Right cardiac atrium (tissue), 5 donors: ENCODE measurements at regions not wholly inside any gene's neighbourhood (a gene's known extent, or its start where the extent isn't known, plus 50 kb on each side); places are given as distances from the start of the nearest gene placed in this dataset.
A peak's percentile ranks its signal among the peaks of the same experiment; 100 is the strongest.

Source experiments
- ATAC-seq, 2 donors: fragments of 200-7000 bp; cut with Tn5 transposase; one replicate each; pipeline versions ENCODE4 v1.8.0 to v1.9.1; 2020; ENCODE audit warnings: moderate library complexity in 2 of 2, mild to moderate bottlenecking in 1 of 2
- DNase-seq, 3 donors: peaks; one replicate each; pipeline ENCODE4 v3.0.0-alpha.2; 2020
- H3K27ac ChIP-seq: one replicate; pipeline ENCODE4 v1.5.1; 2013; ENCODE audit warnings: mild to moderate bottlenecking, low read length, control low read depth, moderate library complexity
- H3K27me3 ChIP-seq: one replicate; pipeline ENCODE4 v1.6.1; 2013; ENCODE audit not compliant: control insufficient read depth, insufficient read depth
- H3K4me1 ChIP-seq: one replicate; pipeline ENCODE4 v1.6.1; 2013; ENCODE audit warnings: low read length; ENCODE audit not compliant: control insufficient read depth, insufficient read depth
- H3K4me3 ChIP-seq: one replicate; pipeline ENCODE4 v1.5.1; 2013; ENCODE audit warnings: low read length, control low read depth
- H3K9me3 ChIP-seq: one replicate; pipeline ENCODE4 v1.6.1; 2013; ENCODE audit warnings: low read length; ENCODE audit not compliant: control insufficient read depth
- WGBS: extraction: QIAGEN DNeasy Blood & Tissue Kit; methylation state at CpG from one replicate; pipeline ENCODE4 v1.1.7; 2013; 5-methylcytosine and 5-hydroxymethylcytosine counted together
- intact Hi-C, 4 donors: fragments of 100-400 bp; cut with DNase I; formaldehyde crosslinking; loops; one replicate each; pipeline versions ENCODE4 v1.11.0 to v1.14.0; 2022 to 2023
- donor health status: healthy with polysubstance abuse.
- donor health status: DM: no; HTN: yes; CAD: no.
- donor health status: DM: no; HTN: no; CAD: no.
- donor health status: DM: no; HTN: yes; CAD: no; lungs with severe emphysema.
- donor health status: DM: yes; HTN: yes; CAD: no.

DNA sequence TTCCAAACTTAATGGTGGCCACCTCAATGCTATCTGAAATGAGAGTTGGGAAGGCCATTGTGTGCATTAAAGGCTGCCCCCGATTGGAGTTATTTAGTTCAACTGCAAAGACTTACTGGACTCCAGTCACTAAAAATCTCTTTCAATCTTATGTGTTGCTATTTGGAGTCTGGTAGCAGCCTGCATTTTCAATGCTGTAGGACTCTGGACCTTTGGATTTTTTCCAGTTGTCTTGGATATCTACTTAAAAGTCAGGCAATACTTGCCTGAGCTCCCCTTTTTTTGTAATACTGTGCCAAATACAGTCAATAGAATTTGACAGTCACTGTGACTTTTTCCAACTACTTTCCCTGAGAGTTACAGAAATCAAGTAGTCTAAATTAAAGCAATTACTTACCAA lies 281.9 kb downstream of the TRIB2 start:
- ATAC-seq, result no peak
- Histone ChIP-seq H3K4me3 (no peak overlapping the region), H3K27ac (no peak overlapping the region), H3K27me3 (no peaks in the 10 kb centered on the region), H3K4me1 (no peaks in the 10 kb centered on the region), H3K9me3 (no peaks in the 10 kb centered on the region)
- DNase-seq, result no peak
- intact Hi-C loops, result loop anchor here in 1 of 4 donors (10.0 kb wide), 1 partner anchor 54 kb away; no protein-coding TSS in a partner anchor
- WGBS, result 75% methylated on average over 1 of the region's 1 CpG

- H3K27me3 ChIP-seq, result no peaks in the 10 kb centered on the region
- 35% methylated on average over 12 of the region's 12 CpGs for WGBS
- no peaks in the 10 kb centered on the region for H3K9me3 ChIP-seq
- H3K4me1 ChIP-seq, result no peaks in the 10 kb centered on the region
- H3K4me3 ChIP-seq, result peak overlapping the region; percentile 0
- intact Hi-C loops, result loop anchor here (5.0 to 10.0 kb wide), 6 partner anchors 66 to 1176 kb away; partner anchors contain the start of gene TRIB2 (in 2 of the 4)
- H3K27ac ChIP-seq, result no peak overlapping the region
- DNase-seq, result peak in 1 of 3 donors; percentile 23
- peak; percentile 77 to 90 for ATAC-seq
Measured at GRCh38 chr2:13000664-13001363, 284.1 kb downstream of the TRIB2 start.

DNA sequence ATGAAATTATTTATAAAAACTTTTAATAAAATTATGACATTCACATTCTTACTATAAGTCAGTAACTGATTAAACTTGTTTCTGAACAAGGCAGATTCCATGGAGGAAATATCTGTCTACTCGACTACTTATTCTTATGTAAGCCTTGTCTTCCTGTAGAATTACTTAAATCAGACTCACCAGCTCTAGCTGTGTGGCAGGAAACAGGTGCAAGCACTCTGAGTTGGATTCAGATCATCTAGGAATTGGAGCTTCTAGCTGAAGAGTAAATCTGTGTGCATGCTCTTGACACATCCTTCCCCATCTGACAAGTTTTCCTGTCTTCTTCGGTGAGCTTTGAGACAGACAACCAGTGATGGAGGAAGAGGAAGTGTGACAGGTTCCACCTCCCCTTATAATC lies 284.7 kb downstream of the TRIB2 start:
- H3K4me1 ChIP-seq, result no peaks in the 10 kb centered on the region
- no peak overlapping the region for H3K4me3 ChIP-seq
- no peaks in the 10 kb centered on the region for H3K9me3 ChIP-seq
- H3K27me3 ChIP-seq, result no peaks in the 10 kb centered on the region
- DNase-seq (no peak), ATAC-seq (peak in 1 of 2 donors; percentile 15)
- H3K27ac ChIP-seq, result no peak overlapping the region
- intact Hi-C loops, result loop anchor here (5.0 to 10.0 kb wide), 6 partner anchors 67 to 1177 kb away; partner anchors contain the start of gene TRIB2 (in 2 of the 4)
- 44% methylated on average over 2 of the region's 2 CpGs for WGBS

DNA sequence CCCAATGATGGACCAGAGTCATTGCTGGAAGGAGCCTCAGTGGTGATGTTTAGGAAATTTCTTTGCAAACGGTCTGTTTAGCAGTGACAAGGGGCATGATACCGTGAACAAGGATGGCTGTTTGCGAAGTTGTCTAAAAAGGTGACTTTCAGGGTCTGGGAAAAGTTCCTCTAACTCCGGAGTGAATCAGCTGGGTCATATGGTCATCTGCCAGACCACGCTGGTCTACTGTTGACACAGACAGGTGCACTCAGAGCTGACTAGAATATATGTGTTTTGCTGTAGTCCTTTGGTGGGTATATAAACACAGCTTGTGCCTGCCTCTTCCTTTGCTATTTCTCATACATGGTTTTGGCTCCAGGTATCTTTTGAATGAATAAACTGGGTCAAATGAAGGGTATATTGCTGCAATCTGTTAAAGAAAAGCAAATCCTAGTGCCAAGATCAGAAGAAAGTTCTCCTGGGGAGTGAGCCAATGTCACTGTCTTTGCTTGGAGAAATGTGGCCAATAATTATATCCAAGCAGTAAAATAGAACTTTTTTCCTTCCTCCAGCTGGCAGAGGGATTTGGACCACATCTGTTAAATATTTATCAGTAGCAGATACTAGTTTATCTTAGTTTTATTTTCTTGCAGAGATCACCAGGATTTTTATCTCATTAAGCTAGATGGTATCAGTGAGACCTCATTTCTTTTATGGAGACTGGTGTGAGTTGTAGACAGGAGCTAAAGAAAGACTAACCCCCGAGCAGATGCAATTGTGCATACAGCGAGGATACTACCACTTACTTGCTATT lies 286.0 kb downstream of the TRIB2 start:
- intact Hi-C loops, result loop anchor here (2.0 to 10.0 kb wide), 7 partner anchors 68 to 1178 kb away; partner anchors contain the start of gene TRIB2 (in 2 of the 4)
- H3K27me3 ChIP-seq, result no peaks in the 10 kb centered on the region
- ATAC-seq (no peak), DNase-seq (peak in 1 of 3 donors; percentile 32)
- peaks cover 2% of the 10 kb centered on the region for H3K4me1 ChIP-seq
- no peaks in the 10 kb centered on the region for H3K9me3 ChIP-seq
- 66% methylated on average over 7 of the region's 7 CpGs for WGBS
- no peak overlapping the region for H3K4me3 ChIP-seq
- H3K27ac ChIP-seq, result no peak overlapping the region

GRCh38 chr2:13003500-13003899 lies 286.8 kb downstream of the TRIB2 start:
- Histone ChIP-seq H3K4me3 (no peak overlapping the region), H3K27me3 (no peaks in the 10 kb centered on the region), H3K27ac (no peak overlapping the region), H3K4me1 (peaks cover 2% of the 10 kb centered on the region), H3K9me3 (no peaks in the 10 kb centered on the region)
- DNase-seq (no peak), ATAC-seq (no peak)
- intact Hi-C loops, result loop anchor here (2.0 to 10.0 kb wide), 7 partner anchors 69 to 1179 kb away; partner anchors contain the start of gene TRIB2 (in 2 of the 4)
- 81% methylated on average over 2 of the region's 2 CpGs for WGBS

- peaks cover 2% of the 10 kb centered on the region for H3K4me1 ChIP-seq
- H3K4me3 ChIP-seq, result no peak overlapping the region
- intact Hi-C loops, result loop anchor here (5.0 to 10.0 kb wide), 6 partner anchors 70 to 1180 kb away; partner anchors contain the start of gene TRIB2 (in 1 of the 4)
- ATAC-seq, result no peak
- 65% methylated on average over 2 of the region's 2 CpGs for WGBS
- DNase-seq, result no peak
- no peaks in the 10 kb centered on the region for H3K9me3 ChIP-seq
- no peaks in the 10 kb centered on the region for H3K27me3 ChIP-seq
- H3K27ac ChIP-seq, result no peak overlapping the region
Measured at GRCh38 chr2:13005048-13005447, 288.3 kb downstream of the TRIB2 start.

DNA sequence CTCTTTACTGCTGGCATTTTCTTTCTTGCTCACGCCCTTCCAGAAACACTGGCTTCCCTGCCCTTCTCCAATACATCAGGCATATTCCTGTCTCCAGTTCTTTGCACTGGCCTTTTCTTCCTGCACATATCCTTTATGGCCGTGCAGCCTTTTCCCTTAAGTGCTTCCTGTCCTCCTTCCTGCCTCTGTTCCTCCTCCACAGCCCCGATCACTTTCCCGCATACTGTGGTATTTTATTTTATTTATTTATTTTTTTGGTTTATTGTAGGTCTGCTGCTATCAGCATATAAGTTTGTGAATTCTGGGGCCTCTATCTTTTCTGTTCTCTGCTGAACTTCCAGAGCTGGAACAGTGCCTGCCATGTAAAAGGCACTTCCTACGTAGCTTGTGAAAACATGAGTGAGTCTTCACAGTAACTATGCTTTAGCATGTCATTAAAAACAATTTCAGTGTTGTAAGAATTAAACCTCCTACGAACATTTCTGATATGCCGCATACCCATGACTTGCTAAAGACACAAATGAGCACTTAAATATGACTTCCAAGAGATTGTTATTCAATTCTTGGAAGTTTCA lies 289.1 kb downstream of the TRIB2 start:
- Histone ChIP-seq H3K4me3 (peak overlapping the region; percentile 13), H3K27ac (peak overlapping the region; percentile 30), H3K9me3 (no peaks in the 10 kb centered on the region), H3K27me3 (no peaks in the 10 kb centered on the region), H3K4me1 (peaks cover 2% of the 10 kb centered on the region)
- DNase-seq (peak in 1 of 3 donors; percentile 23), ATAC-seq (peak; percentile 38 to 58)
- intact Hi-C loops, result loop anchor here (5.0 to 10.0 kb wide), 6 partner anchors 71 to 1181 kb away; partner anchors contain the start of gene TRIB2 (in 1 of the 4)
- WGBS, result 48% methylated on average over 7 of the region's 7 CpGs

GRCh38 chr2:13006426-13006825 lies 289.7 kb downstream of the TRIB2 start:
- intact Hi-C loops, result loop anchor here (5.0 to 10.0 kb wide), 6 partner anchors 72 to 1182 kb away; partner anchors contain the start of gene TRIB2 (in 1 of the 4)
- H3K27me3 ChIP-seq, result no peaks in the 10 kb centered on the region
- H3K4me1 ChIP-seq, result peaks cover 2% of the 10 kb centered on the region
- H3K9me3 ChIP-seq, result no peaks in the 10 kb centered on the region
- H3K4me3 ChIP-seq, result peak overlapping the region; percentile 25
- DNase-seq (no peak), ATAC-seq (peak in 1 of 2 donors; percentile 35)
- H3K27ac ChIP-seq, result no peak overlapping the region
- 54% methylated on average over 4 of the region's 4 CpGs for WGBS

DNA sequence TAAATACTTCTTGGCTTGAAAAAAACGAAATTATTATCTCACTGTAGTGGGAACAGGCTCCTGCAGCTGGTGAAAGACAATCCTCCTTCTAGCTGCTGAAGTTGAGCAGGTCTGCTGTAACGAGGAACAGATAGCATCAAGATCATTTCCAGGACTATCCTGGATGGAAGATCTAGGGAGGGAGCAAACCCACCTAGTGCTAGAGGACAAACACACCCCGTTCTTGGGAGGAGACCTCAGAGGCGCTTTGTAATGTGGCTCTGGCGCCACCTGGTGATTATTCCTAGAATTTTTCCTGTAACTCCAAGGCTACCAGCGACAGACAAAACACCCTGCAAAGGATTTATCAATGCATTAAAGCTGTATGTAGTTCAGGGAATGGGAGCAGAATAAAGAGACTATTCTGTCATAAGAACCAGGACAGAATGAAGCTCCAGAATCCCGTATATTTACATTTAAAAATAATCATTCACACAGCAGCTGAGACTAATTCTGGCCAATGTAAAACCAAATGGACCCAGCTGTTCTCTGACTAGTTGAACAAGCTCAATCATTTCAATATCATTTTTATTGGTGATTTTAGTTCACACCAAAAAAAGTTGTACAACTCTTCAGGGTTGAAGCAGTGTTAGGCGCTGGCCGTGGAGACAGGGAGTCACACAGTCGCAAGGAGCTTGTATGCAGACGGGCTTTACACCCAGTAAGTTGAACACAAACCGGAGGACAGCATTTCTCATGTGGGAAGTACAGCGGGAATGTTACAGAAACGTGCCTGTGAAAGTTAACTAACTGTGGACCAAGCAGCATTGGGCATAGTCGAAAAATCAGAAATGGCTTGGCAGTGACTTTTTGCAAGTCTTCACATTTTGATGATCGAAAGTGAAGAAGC lies 290.3 kb downstream of the TRIB2 start:
- Histone ChIP-seq H3K27ac (peak overlapping the region; percentile 58), H3K4me3 (peak overlapping the region; percentile 25), H3K4me1 (peaks cover 2% of the 10 kb centered on the region), H3K27me3 (no peaks in the 10 kb centered on the region), H3K9me3 (no peaks in the 10 kb centered on the region)
- peak; percentile 44 to 61 (median 61) for DNase-seq
- 23% methylated on average over 16 of the region's 16 CpGs for WGBS
- intact Hi-C loops, result loop anchor here (5.0 to 10.0 kb wide), 6 partner anchors 72 to 1182 kb away; partner anchors contain the start of gene TRIB2 (in 1 of the 4)
- ATAC-seq, result peak; percentile 90 to 93
